ENCODE measurements at regions not wholly inside any gene's neighbourhood (a gene's known extent, or its start where the extent isn't known, plus 50 kb on each side); places are given as distances from the start of the nearest gene placed in this dataset.
"Not testable (repeated sequence)": the region's sequence is repeated elsewhere in the genome, so short reads cannot be mapped to it uniquely, and the experiment has no call there.

DNA sequence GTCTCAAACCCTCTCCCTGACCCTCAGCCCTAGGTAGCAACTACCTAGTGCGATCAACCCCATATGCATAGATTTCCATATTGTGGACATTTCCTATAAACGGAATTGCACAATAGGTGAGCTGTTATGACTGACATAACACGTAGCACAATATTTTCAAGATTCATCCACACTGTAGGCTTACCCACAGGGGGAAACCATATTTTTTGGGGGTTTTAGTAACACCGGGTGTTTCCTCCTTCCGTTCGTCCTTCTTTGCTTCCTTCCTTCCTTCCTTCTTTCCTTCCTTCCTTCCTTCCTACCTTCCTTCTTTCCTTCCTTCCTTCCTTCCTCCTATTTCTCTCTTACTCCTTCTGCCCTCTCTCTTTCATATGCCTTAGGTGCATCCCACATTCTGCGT, 524.2 kb downstream of the CWH43 start:
- 89% methylated on average over 5 of the region's 7 CpGs for WGBS

DNA sequence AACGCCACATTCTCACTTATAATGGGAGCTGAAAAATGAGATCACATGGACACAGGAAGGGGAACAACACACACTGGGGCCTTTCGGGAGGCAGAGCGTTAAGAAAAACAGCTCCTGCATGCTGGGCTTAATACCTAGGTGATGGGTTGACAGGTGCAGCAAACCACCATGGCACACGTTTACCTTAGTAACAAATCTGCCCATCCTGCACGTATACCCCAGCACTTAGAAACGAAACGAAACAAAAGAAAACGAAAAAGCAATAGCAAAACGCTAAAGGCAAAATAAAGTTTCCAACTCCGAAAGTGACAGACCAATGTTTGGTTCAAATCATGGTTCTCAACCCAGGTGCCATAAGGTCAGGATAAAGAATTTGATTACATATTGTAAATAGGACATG, 525.3 kb downstream of the CWH43 start:
- not testable (repeated sequence) for H3K36me3 ChIP-seq (ENCODE audit: insufficient read depth, low read length); H3K4me3 ChIP-seq (ENCODE audit: low read length); H3K27ac ChIP-seq (ENCODE audit: low read depth, low read length); H3K4me1 ChIP-seq (ENCODE audit: insufficient read depth, low read length); H3K27me3 ChIP-seq (ENCODE audit: insufficient read depth, low read length); H3K9ac ChIP-seq (ENCODE audit: low read depth, low read length)
- 85% methylated on average over 9 of the region's 10 CpGs for WGBS
- peaks cover 55% of the 10 kb centered on the region for H3K9me3 ChIP-seq (ENCODE audit: insufficient read depth, low read depth, low read length)

More for the DNA sequence above, 524.2 kb downstream of the CWH43 start:
- not testable (repeated sequence) for H3K9ac ChIP-seq (ENCODE audit: low read depth, low read length); H3K4me1 ChIP-seq (ENCODE audit: insufficient read depth, low read length); H3K27ac ChIP-seq (ENCODE audit: low read depth, low read length); H3K36me3 ChIP-seq (ENCODE audit: insufficient read depth, low read length); H3K4me3 ChIP-seq (ENCODE audit: low read length); H3K27me3 ChIP-seq (ENCODE audit: insufficient read depth, low read length)
- peaks cover 48% of the 10 kb centered on the region for H3K9me3 ChIP-seq (ENCODE audit: insufficient read depth, low read depth, low read length)

DNA sequence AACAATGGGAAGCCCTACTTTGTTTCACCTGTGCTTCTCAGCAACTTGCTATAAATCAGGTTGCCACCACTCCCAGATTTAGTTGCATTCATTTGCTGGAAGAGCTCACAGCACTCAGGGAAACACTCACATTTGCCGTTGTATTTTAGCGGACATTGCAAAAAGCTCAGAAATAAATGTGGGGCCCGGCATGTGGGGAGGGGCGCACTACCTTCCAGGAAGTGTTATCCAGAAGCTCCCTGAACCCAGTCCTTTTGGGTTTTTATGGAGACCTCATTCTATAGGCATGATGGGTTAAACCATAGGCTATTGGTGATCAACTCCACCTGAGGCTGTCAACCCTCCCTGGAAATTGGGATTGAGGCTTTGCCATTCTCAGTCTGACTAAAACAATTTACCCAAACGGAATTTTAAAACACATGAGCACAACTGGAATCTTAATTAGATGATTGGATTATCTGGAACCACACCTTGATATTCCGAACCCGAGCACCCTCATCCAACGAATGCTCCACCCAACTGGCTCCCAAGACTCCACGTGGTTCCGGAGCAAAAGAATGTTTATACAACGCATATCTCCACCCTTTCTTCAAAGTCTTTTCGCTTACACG, 525.9 kb downstream of the CWH43 start:
- H3K36me3 ChIP-seq (ENCODE audit: insufficient read depth, low read length); H3K4me1 ChIP-seq (ENCODE audit: insufficient read depth, low read length); H3K27me3 ChIP-seq (ENCODE audit: insufficient read depth, low read length); H3K27ac ChIP-seq (ENCODE audit: low read depth, low read length); H3K4me3 ChIP-seq (ENCODE audit: low read length); H3K9ac ChIP-seq (ENCODE audit: low read depth, low read length): not testable (repeated sequence)
- WGBS = 85% methylated on average over 13 of the region's 13 CpGs
- H3K9me3 ChIP-seq (ENCODE audit: insufficient read depth, low read depth, low read length) = peaks cover 60% of the 10 kb centered on the region

- peaks cover 60% of the 10 kb centered on the region for H3K9me3 ChIP-seq (ENCODE audit: insufficient read depth, low read depth, low read length)
- WGBS = 92% methylated on average over 33 of the region's 33 CpGs
- not testable (repeated sequence) for H3K4me1 ChIP-seq (ENCODE audit: insufficient read depth, low read length); H3K36me3 ChIP-seq (ENCODE audit: insufficient read depth, low read length); H3K27ac ChIP-seq (ENCODE audit: low read depth, low read length); H3K9ac ChIP-seq (ENCODE audit: low read depth, low read length); H3K27me3 ChIP-seq (ENCODE audit: insufficient read depth, low read length); H3K4me3 ChIP-seq (ENCODE audit: low read length)
These were observed 526.8 kb downstream of the CWH43 start for GRCh38 chr4:49512641-49513545.

GRCh38 chr4:49513546-49514115, 527.6 kb downstream of the CWH43 start:
- H3K9ac ChIP-seq (ENCODE audit: low read depth, low read length); H3K4me1 ChIP-seq (ENCODE audit: insufficient read depth, low read length); H3K27me3 ChIP-seq (ENCODE audit: insufficient read depth, low read length); H3K4me3 ChIP-seq (ENCODE audit: low read length); H3K27ac ChIP-seq (ENCODE audit: low read depth, low read length); H3K36me3 ChIP-seq (ENCODE audit: insufficient read depth, low read length): not testable (repeated sequence)
- 81% methylated on average over 3 of the region's 11 CpGs for WGBS
- H3K9me3 ChIP-seq (ENCODE audit: insufficient read depth, low read depth, low read length) = peaks cover 60% of the 10 kb centered on the region

GRCh38 chr4:49514171-49514699, 528.2 kb downstream of the CWH43 start:
- H3K27ac ChIP-seq (ENCODE audit: low read depth, low read length); H3K4me1 ChIP-seq (ENCODE audit: insufficient read depth, low read length); H3K9ac ChIP-seq (ENCODE audit: low read depth, low read length); H3K4me3 ChIP-seq (ENCODE audit: low read length); H3K27me3 ChIP-seq (ENCODE audit: insufficient read depth, low read length); H3K36me3 ChIP-seq (ENCODE audit: insufficient read depth, low read length): not testable (repeated sequence)
- 85% methylated on average over 11 of the region's 18 CpGs for WGBS
- H3K9me3 ChIP-seq (ENCODE audit: insufficient read depth, low read depth, low read length) = peaks cover 63% of the 10 kb centered on the region

DNA sequence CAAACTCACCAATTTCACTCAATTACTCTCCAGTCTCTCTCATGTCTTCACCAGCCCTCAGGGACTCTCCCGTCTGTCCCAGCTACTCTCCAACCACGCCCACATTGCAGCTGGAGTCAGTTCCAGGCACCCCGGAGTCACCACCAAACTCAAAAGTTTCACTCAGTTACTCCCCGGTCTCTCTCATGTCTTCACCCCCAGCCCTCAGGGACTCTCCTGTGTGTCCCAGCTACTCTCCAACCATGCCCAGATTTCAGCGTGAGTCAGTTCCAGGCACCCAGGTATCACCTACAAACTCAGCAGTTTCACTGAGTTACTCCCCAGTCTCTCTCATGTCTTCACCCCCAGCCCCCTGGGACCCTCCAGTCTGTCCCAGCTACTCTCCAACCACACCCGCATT, 528.8 kb downstream of the CWH43 start:
- not testable (repeated sequence) for H3K27me3 ChIP-seq (ENCODE audit: insufficient read depth, low read length); H3K36me3 ChIP-seq (ENCODE audit: insufficient read depth, low read length); H3K9ac ChIP-seq (ENCODE audit: low read depth, low read length); H3K4me1 ChIP-seq (ENCODE audit: insufficient read depth, low read length); H3K27ac ChIP-seq (ENCODE audit: low read depth, low read length); H3K4me3 ChIP-seq (ENCODE audit: low read length)
- H3K9me3 ChIP-seq (ENCODE audit: insufficient read depth, low read depth, low read length) = peaks cover 63% of the 10 kb centered on the region
- 83% methylated on average over 6 of the region's 6 CpGs for WGBS

GRCh38 chr4:49515241-49515640, 529.2 kb downstream of the CWH43 start:
- not testable (repeated sequence) for H3K4me3 ChIP-seq (ENCODE audit: low read length); H3K27ac ChIP-seq (ENCODE audit: low read depth, low read length); H3K27me3 ChIP-seq (ENCODE audit: insufficient read depth, low read length); H3K9ac ChIP-seq (ENCODE audit: low read depth, low read length); H3K4me1 ChIP-seq (ENCODE audit: insufficient read depth, low read length); H3K36me3 ChIP-seq (ENCODE audit: insufficient read depth, low read length)
- peaks cover 61% of the 10 kb centered on the region for H3K9me3 ChIP-seq (ENCODE audit: insufficient read depth, low read depth, low read length)
- WGBS = 82% methylated on average over 10 of the region's 10 CpGs

GRCh38 chr4:49516096-49516495, 530.0 kb downstream of the CWH43 start:
- not testable (repeated sequence) for H3K9ac ChIP-seq (ENCODE audit: low read depth, low read length); H3K4me1 ChIP-seq (ENCODE audit: insufficient read depth, low read length); H3K4me3 ChIP-seq (ENCODE audit: low read length); H3K27me3 ChIP-seq (ENCODE audit: insufficient read depth, low read length); H3K36me3 ChIP-seq (ENCODE audit: insufficient read depth, low read length); H3K27ac ChIP-seq (ENCODE audit: low read depth, low read length)
- peaks cover 53% of the 10 kb centered on the region for H3K9me3 ChIP-seq (ENCODE audit: insufficient read depth, low read depth, low read length)
- WGBS = 87% methylated on average over 15 of the region's 15 CpGs

GRCh38 chr4:49516796-49517195, 530.7 kb downstream of the CWH43 start:
- 81% methylated on average over 15 of the region's 15 CpGs for WGBS

GRCh38 chr4:49517485-49518205, 531.6 kb downstream of the CWH43 start:
- H3K9me3 ChIP-seq (ENCODE audit: insufficient read depth, low read depth, low read length) = peaks cover 37% of the 10 kb centered on the region
- not testable (repeated sequence) for H3K36me3 ChIP-seq (ENCODE audit: insufficient read depth, low read length); H3K4me3 ChIP-seq (ENCODE audit: low read length); H3K9ac ChIP-seq (ENCODE audit: low read depth, low read length); H3K27ac ChIP-seq (ENCODE audit: low read depth, low read length); H3K4me1 ChIP-seq (ENCODE audit: insufficient read depth, low read length); H3K27me3 ChIP-seq (ENCODE audit: insufficient read depth, low read length)
- WGBS = 95% methylated on average over 20 of the region's 23 CpGs

More at GRCh38 chr4:49516796-49517195, 530.7 kb downstream of the CWH43 start:
- Histone ChIP-seq H3K27me3 (ENCODE audit: insufficient read depth, low read length) (no peaks in the 10 kb centered on the region), H3K4me3 (ENCODE audit: low read length) (no peak overlapping the region), H3K4me1 (ENCODE audit: insufficient read depth, low read length) (no peaks in the 10 kb centered on the region), H3K36me3 (ENCODE audit: insufficient read depth, low read length) (no peaks in the 10 kb centered on the region), H3K9me3 (ENCODE audit: insufficient read depth, low read depth, low read length) (peaks cover 46% of the 10 kb centered on the region), H3K9ac (ENCODE audit: low read depth, low read length) (no peak overlapping the region), H3K27ac (ENCODE audit: low read depth, low read length) (no peak overlapping the region)
